DND-41 (cell line): ENCODE measurements at regions not wholly inside any gene's neighbourhood (a gene's known extent, or its start where the extent isn't known, plus 50 kb on each side); places are given as distances from the start of the nearest gene placed in this dataset.

ENCODE experiments used
- ATAC-seq: fragments of 200-7000 bp; cut with Tn5 transposase; 3 replicates; pipeline ENCODE4 v1.9.1; 2021; ENCODE audit warnings: low read depth; ENCODE audit not compliant: insufficient read depth
- DNase-seq: peaks from one replicate; pipeline ENCODE4 v3.0.0-alpha.2; 2020
- H2AFZ ChIP-seq: 2 replicates; pipeline ENCODE4 v1.6.0; 2012; ENCODE audit warnings: low read depth, low read length
- H3K27ac ChIP-seq: 2 replicates; pipeline ENCODE4 v1.5.1; 2012; ENCODE audit warnings: low read length, inconsistent platforms
- H3K27me3 ChIP-seq: fragments of 200-600 bp; sonication (generic); 2 replicates; pipeline ENCODE4 v1.6.0; 2012; ENCODE audit warnings: low read length, mild to moderate bottlenecking, inconsistent platforms; ENCODE audit not compliant: insufficient read depth, poor library complexity
- H3K36me3 ChIP-seq: 2 replicates; pipeline ENCODE4 v1.5.1; 2012; ENCODE audit warnings: low read length, inconsistent platforms; ENCODE audit not compliant: insufficient read depth
- H3K4me1 ChIP-seq: 2 replicates; pipeline ENCODE4 v1.5.1; 2012; ENCODE audit warnings: mild to moderate bottlenecking, low read length; ENCODE audit not compliant: insufficient read depth
- H3K4me2 ChIP-seq: 2 replicates; pipeline ENCODE4 v1.6.0; 2012; ENCODE audit warnings: mild to moderate bottlenecking, moderate library complexity, low read length, inconsistent platforms; ENCODE audit not compliant: insufficient read depth
- H3K4me3 ChIP-seq, 2 experiments: fragments of 200-600 bp in 1 of 2; shearing (Covaris generic) in 1 of 2; 2 replicates each; pipeline ENCODE4 v1.5.1; 2012 to 2016; ENCODE audit warnings: inconsistent platforms in 2 of 2, low read length in 2 of 2, mild to moderate bottlenecking in 2 of 2, low read depth in 1 of 2, moderate library complexity in 1 of 2
- H3K79me2 ChIP-seq: 2 replicates; pipeline ENCODE4 v1.6.0; 2012; ENCODE audit warnings: low read length, inconsistent platforms; ENCODE audit not compliant: insufficient read depth
- H3K9ac ChIP-seq: 2 replicates; pipeline ENCODE4 v1.6.0; 2012; ENCODE audit warnings: low read depth, mild to moderate bottlenecking, inconsistent platforms, low read length, moderate library complexity
- H3K9me3 ChIP-seq: 2 replicates; pipeline ENCODE4 v1.5.1; 2012; ENCODE audit warnings: low read length, moderate library complexity, mild to moderate bottlenecking, inconsistent platforms; ENCODE audit not compliant: insufficient read depth, severe bottlenecking
- H4K20me1 ChIP-seq: 2 replicates; pipeline ENCODE4 v1.6.0; 2012; ENCODE audit warnings: low read length; ENCODE audit not compliant: insufficient read depth
- CTCF ChIP-seq: IDR thresholded peaks from 2 replicates; pipeline ENCODE4 v1.5.1; 2012; ENCODE audit warnings: borderline replicate concordance, low read length, moderate library complexity, mild to moderate bottlenecking; ENCODE audit not compliant: poor library complexity, severe bottlenecking; ENCODE audit errors: extremely low read depth
- EZH2 ChIP-seq: IDR thresholded peaks from 3 replicates; pipeline ENCODE4 v1.6.1; 2012; ENCODE audit warnings: borderline replicate concordance, low read depth, mild to moderate bottlenecking, moderate library complexity, low read length, inconsistent platforms; ENCODE audit not compliant: severe bottlenecking

DNA sequence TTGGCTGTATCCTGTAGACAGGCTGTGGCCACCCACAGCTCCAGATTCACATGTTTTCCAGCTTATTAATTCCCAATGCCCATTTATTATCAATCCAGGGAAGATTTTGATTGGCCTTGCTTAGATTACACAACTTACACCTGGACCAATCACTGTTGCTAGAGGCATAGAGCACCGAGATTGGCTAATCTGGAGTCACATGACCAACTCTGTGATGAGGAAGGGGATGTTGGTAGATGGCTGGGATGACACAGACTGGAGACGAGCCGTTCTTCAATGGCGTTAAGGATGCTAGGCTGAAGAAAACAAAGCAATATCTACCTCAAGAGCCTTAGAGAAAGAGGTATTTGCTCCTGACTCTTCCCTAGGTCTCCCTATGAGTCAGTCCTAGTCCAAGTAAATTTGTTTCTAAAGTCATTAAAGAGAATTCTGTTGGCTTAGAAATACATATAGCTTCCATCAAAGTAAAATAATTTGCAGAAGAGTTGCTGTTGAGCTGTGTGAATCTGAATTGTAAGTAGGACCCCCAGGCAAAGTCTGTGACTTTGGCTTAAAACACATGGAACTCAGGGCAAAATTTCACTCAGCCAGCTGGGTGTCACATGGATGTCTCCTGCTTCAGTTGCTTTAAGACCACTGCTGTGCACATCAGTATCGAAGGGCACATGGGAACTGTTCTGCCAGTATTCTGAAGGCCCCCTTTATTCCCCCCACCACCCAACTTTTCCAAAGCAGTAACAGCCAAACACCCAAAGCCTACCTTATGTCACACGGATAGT lies 326.4 kb upstream of the KLF4 start:
- Histone ChIP-seq H3K9ac (no peak overlapping the region), H3K4me2 (no peak overlapping the region), H2AFZ (no peak overlapping the region), H3K4me3 (no peak overlapping the region), H3K4me1 (no peaks in the 10 kb centered on the region), H3K27me3 (no peaks in the 10 kb centered on the region), H3K9me3 (no peaks in the 10 kb centered on the region), H3K36me3 (no peaks in the 10 kb centered on the region), H4K20me1 (no peaks in the 10 kb centered on the region), H3K27ac (no peak overlapping the region), H3K79me2 (no peaks in the 10 kb centered on the region)
- DNase-seq (no peak), ATAC-seq (no peak)
- TF ChIP-seq CTCF (no peak), EZH2 (no peak)

DNA sequence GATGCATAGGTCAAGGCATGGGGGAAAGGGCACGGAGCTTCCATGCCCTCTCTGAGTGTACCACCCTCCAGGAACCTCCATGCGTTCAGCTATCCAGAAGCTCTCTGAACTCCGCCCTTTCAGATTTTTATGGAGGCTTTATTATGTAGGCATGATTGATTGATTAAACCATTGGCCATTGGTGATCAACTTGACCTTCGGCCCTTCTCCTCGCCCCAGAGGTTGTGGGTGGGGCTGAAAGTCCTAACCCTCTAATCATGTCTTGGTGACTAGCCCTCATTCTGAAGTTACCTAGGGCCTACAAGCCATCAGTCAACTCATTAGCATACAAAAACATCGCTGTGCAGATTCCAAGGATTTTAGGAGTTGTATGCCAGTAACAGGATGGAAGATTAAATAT lies 323.7 kb upstream of the KLF4 start:
- Histone ChIP-seq H4K20me1 (no peaks in the 10 kb centered on the region), H3K79me2 (no peaks in the 10 kb centered on the region), H3K27me3 (no peaks in the 10 kb centered on the region), H2AFZ (no peak overlapping the region), H3K4me3 (no peak overlapping the region), H3K36me3 (no peaks in the 10 kb centered on the region), H3K9me3 (no peaks in the 10 kb centered on the region), H3K9ac (no peak overlapping the region), H3K4me1 (no peaks in the 10 kb centered on the region), H3K27ac (no peak overlapping the region), H3K4me2 (no peak overlapping the region)
- no peak for DNase-seq
- no peak for TF ChIP-seq EZH2
- TF ChIP-seq CTCF: no peak
- ATAC-seq: no peak

- no peaks in the 10 kb centered on the region for H3K36me3 ChIP-seq
- DNase-seq: no peak
- H3K9me3 ChIP-seq: no peaks in the 10 kb centered on the region
- no peaks in the 10 kb centered on the region for H3K27me3 ChIP-seq
- no peak for ATAC-seq
- no peaks in the 10 kb centered on the region for H3K4me1 ChIP-seq
- no peak overlapping the region for H3K27ac ChIP-seq
- no peaks in the 10 kb centered on the region for H3K79me2 ChIP-seq
- TF ChIP-seq EZH2 (no peak), CTCF (no peak)
- no peak overlapping the region for H3K4me3 ChIP-seq
- no peaks in the 10 kb centered on the region for H4K20me1 ChIP-seq
- H3K4me2 ChIP-seq: no peak overlapping the region
- no peak overlapping the region for H2AFZ ChIP-seq
- no peak overlapping the region for H3K9ac ChIP-seq
Measured at GRCh38 chr9:107810461-107810961, 320.9 kb upstream of the KLF4 start.
